ENCODE measurements at regions not wholly inside any gene's neighbourhood (a gene's known extent, or its start where the extent isn't known, plus 50 kb on each side); places are given as distances from the start of the nearest gene placed in this dataset.

GRCh38 chr3:95926904-95927501 lies 887.4 kb upstream of the EPHA6 start:
- Histone ChIP-seq H3K27me3 (ENCODE audit: control insufficient read depth, low read length) (no peaks in the 10 kb centered on the region), H3K4me2 (ENCODE audit: low read length) (no peak overlapping the region), H4K20me1 (ENCODE audit: control insufficient read depth, insufficient read depth, low read depth, low read length) (no peaks in the 10 kb centered on the region), H3K4me3 (ENCODE audit: low read length) (no peak overlapping the region), H3K4me1 (ENCODE audit: control insufficient read depth, low read length) (no peaks in the 10 kb centered on the region), H3F3A (ENCODE audit: control insufficient read depth, insufficient read depth) (no peaks in the 10 kb centered on the region), H3K9me2 (replicated peaks; ENCODE audit: control insufficient read depth, low read length) (no peaks in the 10 kb centered on the region), H3K9me3 (ENCODE audit: control insufficient read depth, insufficient read depth, low read length) (no peaks in the 10 kb centered on the region), H3K27ac (ENCODE audit: low read depth, low read length) (no peak overlapping the region), H3K79me2 (ENCODE audit: control insufficient read depth, low read length) (no peaks in the 10 kb centered on the region), H3K36me3 (ENCODE audit: control insufficient read depth, low read length) (no peaks in the 10 kb centered on the region)
- TF ChIP-seq CTCF (IDR thresholded peaks at IDR 0.05; ENCODE audit: low read depth, low read length, poor library complexity, severe bottlenecking) = no peak
- no peak for TF ChIP-seq EZH2phosphoT487 (IDR thresholded peaks at IDR 0.05; ENCODE audit: borderline replicate concordance, low read length)

- Histone ChIP-seq H3K9me3 (ENCODE audit: control insufficient read depth, insufficient read depth, low read length) (no peaks in the 10 kb centered on the region), H3K4me2 (ENCODE audit: low read length) (no peak overlapping the region), H4K20me1 (ENCODE audit: control insufficient read depth, insufficient read depth, low read depth, low read length) (no peaks in the 10 kb centered on the region), H3K27ac (ENCODE audit: low read depth, low read length) (no peak overlapping the region), H3K36me3 (ENCODE audit: control insufficient read depth, low read length) (no peaks in the 10 kb centered on the region), H3K4me3 (ENCODE audit: low read length) (no peak overlapping the region), H3K9me2 (replicated peaks; ENCODE audit: control insufficient read depth, low read length) (no peaks in the 10 kb centered on the region), H3K4me1 (ENCODE audit: control insufficient read depth, low read length) (no peaks in the 10 kb centered on the region), H3K27me3 (ENCODE audit: control insufficient read depth, low read length) (no peaks in the 10 kb centered on the region), H3F3A (ENCODE audit: control insufficient read depth, insufficient read depth) (no peaks in the 10 kb centered on the region), H3K79me2 (ENCODE audit: control insufficient read depth, low read length) (no peaks in the 10 kb centered on the region)
- TF ChIP-seq CTCF (IDR thresholded peaks at IDR 0.05; ENCODE audit: low read depth, low read length, poor library complexity, severe bottlenecking) (no peak), EZH2phosphoT487 (IDR thresholded peaks at IDR 0.05; ENCODE audit: borderline replicate concordance, low read length) (no peak)
These were observed 880.2 kb upstream of the EPHA6 start for GRCh38 chr3:95934181-95934580.

- H3K4me2 ChIP-seq (ENCODE audit: low read length) = no peak overlapping the region
- H4K20me1 ChIP-seq (ENCODE audit: control insufficient read depth, insufficient read depth, low read depth, low read length) = no peaks in the 10 kb centered on the region
- H3K4me1 ChIP-seq (ENCODE audit: control insufficient read depth, low read length) = no peaks in the 10 kb centered on the region
- H3K4me3 ChIP-seq (ENCODE audit: low read length) = no peak overlapping the region
- no peak overlapping the region for H3K27ac ChIP-seq (ENCODE audit: low read depth, low read length)
- H3K9me2 ChIP-seq (replicated peaks; ENCODE audit: control insufficient read depth, low read length) = no peaks in the 10 kb centered on the region
- H3F3A ChIP-seq (ENCODE audit: control insufficient read depth, insufficient read depth) = no peaks in the 10 kb centered on the region
- no peaks in the 10 kb centered on the region for H3K9me3 ChIP-seq (ENCODE audit: control insufficient read depth, insufficient read depth, low read length)
- H3K36me3 ChIP-seq (ENCODE audit: control insufficient read depth, low read length) = no peaks in the 10 kb centered on the region
- H3K79me2 ChIP-seq (ENCODE audit: control insufficient read depth, low read length) = no peaks in the 10 kb centered on the region
- TF ChIP-seq EZH2phosphoT487 (IDR thresholded peaks at IDR 0.05; ENCODE audit: borderline replicate concordance, low read length) (no peak), CTCF (IDR thresholded peaks at IDR 0.05; ENCODE audit: low read depth, low read length, poor library complexity, severe bottlenecking) (no peak)
- H3K27me3 ChIP-seq (ENCODE audit: control insufficient read depth, low read length) = no peaks in the 10 kb centered on the region
These were observed 875.1 kb upstream of the EPHA6 start for GRCh38 chr3:95939235-95939809.

All from DOHH2 (cell line).